Fibroblast of pulmonary artery (primary cell): ENCODE measurements at regions not wholly inside any gene's neighbourhood (a gene's known extent, or its start where the extent isn't known, plus 50 kb on each side); places are given as distances from the start of the nearest gene placed in this dataset.

ENCODE experiments used
- DNase-seq: peaks from one replicate; pipeline ENCODE4 v3.0.0-alpha.2; 2010; ENCODE audit warnings: low read depth
- H3K4me3 ChIP-seq: replicated peaks from 2 replicates; pipeline ENCODE4 v1.5.1; 2011; ENCODE audit warnings: low read depth, mild to moderate bottlenecking, control low read depth, low read length, moderate library complexity
- CTCF ChIP-seq: IDR thresholded peaks from 2 replicates; pipeline ENCODE4 v1.5.1; 2011; ENCODE audit warnings: mild to moderate bottlenecking, control low read depth, low read length, inconsistent platforms; ENCODE audit errors: missing control alignments

- H3K4me3 ChIP-seq, result no peak overlapping the region
- TF ChIP-seq CTCF, result no peak
- DNase-seq, result no peak
Observed at GRCh38 chr10:63922468-63923284, 401.5 kb downstream of the REEP3 start.

- H3K4me3 ChIP-seq, result no peak overlapping the region
- no peak for DNase-seq
- no peak for TF ChIP-seq CTCF
Observed at GRCh38 chr10:63929831-63930467, 408.7 kb downstream of the REEP3 start.

- no peak for TF ChIP-seq CTCF
Observed at GRCh38 chr10:63930584-63930983, 409.4 kb downstream of the REEP3 start.

GRCh38 chr10:63935705-63936104 is 414.5 kb downstream of the REEP3 start:
- no peak overlapping the region for H3K4me3 ChIP-seq
- peak; percentile 3 for DNase-seq
- TF ChIP-seq CTCF, result no peak

More at GRCh38 chr10:63930584-63930983, 409.4 kb downstream of the REEP3 start:
- H3K4me3 ChIP-seq, result no peak overlapping the region
- no peak for DNase-seq

- DNase-seq, result no peak
- TF ChIP-seq CTCF, result no peak
- no peak overlapping the region for H3K4me3 ChIP-seq
Observed at GRCh38 chr10:63940277-63940922, 419.2 kb downstream of the REEP3 start.

- H3K4me3 ChIP-seq, result no peak overlapping the region
- DNase-seq, result no peak
- TF ChIP-seq CTCF, result no peak
Observed at GRCh38 chr10:63964406-63964805, 443.2 kb downstream of the REEP3 start.
